H1 (cell line): ENCODE measurements at regions not wholly inside any gene's neighbourhood (a gene's known extent, or its start where the extent isn't known, plus 50 kb on each side); places are given as distances from the start of the nearest gene placed in this dataset.

Source experiments
- CTCF ChIA-PET: fragments of 300-600 bp; sonication (Branson Sonifier 250); formaldehyde crosslinking; loops from one replicate; lab custom pipeline; 2021; ENCODE audit not compliant: partially characterized antibody; lab: Charles Lee
- POLR2A ChIA-PET: fragments of 300-600 bp; sonication (Branson Sonifier 250); formaldehyde crosslinking; loops from one replicate; lab custom pipeline; 2021; ENCODE audit warnings: inconsistent platforms; ENCODE audit not compliant: partially characterized antibody; lab: Charles Lee
- DNase-seq, 2 experiments: peaks; one replicate each; pipeline versions ENCODE4 v3.0.0 to v3.0.0-alpha.2; 2010 to 2022; ENCODE audit warnings: low spot score in 2 of 2, low read depth in 1 of 2, mixed read lengths in 1 of 2
- FAIRE-seq: peaks from 2 replicates; lab custom pipeline; 2011; peaks lifted over from hg19 to GRCh38; lab: Jason Lieb, UNC
- H2AFZ ChIP-seq: 2 replicates; pipeline ENCODE4 v1.8.1; 2012; ENCODE audit warnings: low read length, inconsistent platforms
- H2AK5ac ChIP-seq: 2 replicates; pipeline ENCODE4 v1.6.1; 2013; ENCODE audit warnings: low read depth, low read length
- H2BK120ac ChIP-seq: replicated peaks from 2 replicates; pipeline ENCODE3; 2013; ENCODE audit warnings: low read depth, low read length, inconsistent platforms
- H2BK12ac ChIP-seq: 2 replicates; pipeline ENCODE4 v1.6.1; 2013; ENCODE audit warnings: low read depth, low read length
- H2BK15ac ChIP-seq: 2 replicates; pipeline ENCODE4 v1.6.1; 2013; ENCODE audit warnings: low read length
- H2BK20ac ChIP-seq: 2 replicates; pipeline ENCODE4 v1.6.1; 2013; ENCODE audit warnings: low read length
- H2BK5ac ChIP-seq: 2 replicates; pipeline ENCODE4 v1.6.1; 2013; ENCODE audit warnings: low read depth, low read length
- H3K14ac ChIP-seq: 2 replicates; pipeline ENCODE4 v1.6.1; 2013; ENCODE audit warnings: inconsistent platforms; ENCODE audit not compliant: insufficient read length
- H3K18ac ChIP-seq: 2 replicates; pipeline ENCODE4 v1.6.1; 2013; ENCODE audit warnings: low read length; ENCODE audit errors: extremely low read depth
- H3K23ac ChIP-seq: 2 replicates; pipeline ENCODE4 v1.6.1; 2013; ENCODE audit warnings: inconsistent platforms; ENCODE audit not compliant: insufficient read length
- H3K23me2 ChIP-seq: 2 replicates; pipeline ENCODE4 v1.6.1; 2013; ENCODE audit warnings: low read depth, low read length
- H3K27ac ChIP-seq: 2 replicates; pipeline ENCODE4 v1.6.1; 2011; ENCODE audit warnings: low read depth, low read length, inconsistent platforms
- H3K27me3 ChIP-seq, 4 experiments: replicated peaks in 1 of 4; 1 replicate in 1 of 4; 2 replicates in 3 of 4; pipeline versions ENCODE4 v1.6.1 to v1.8.1; 2011 to 2013; ENCODE audit warnings: low read length in 3 of 4, mild to moderate bottlenecking in 3 of 4, inconsistent platforms in 2 of 4, mixed read lengths in 2 of 4, moderate library complexity in 1 of 4; ENCODE audit not compliant: control insufficient read depth in 3 of 4, insufficient read depth in 3 of 4; ENCODE audit errors: extremely low read depth in 1 of 4
- H3K36me3 ChIP-seq, 4 experiments: 2 replicates each; pipeline versions ENCODE4 v1.6.1 to v1.8.1; 2011 to 2013; ENCODE audit warnings: mild to moderate bottlenecking in 4 of 4, low read length in 3 of 4, moderate library complexity in 2 of 4, control low read depth in 1 of 4, inconsistent platforms in 1 of 4; ENCODE audit not compliant: insufficient read depth in 4 of 4, control insufficient read depth in 2 of 4
- H3K4ac ChIP-seq: replicated peaks from 2 replicates; pipeline ENCODE3; 2013; ENCODE audit warnings: low read length, low read depth, mixed read lengths, inconsistent platforms; ENCODE audit not compliant: insufficient read length
- H3K4me1 ChIP-seq, 4 experiments: replicated peaks in 1 of 4; 1 replicate in 1 of 4; 2 replicates in 3 of 4; pipeline versions ENCODE4 v1.6.1 to v1.8.1; 2011 to 2013; ENCODE audit warnings: low read length in 3 of 4, inconsistent platforms in 2 of 4, mixed read lengths in 1 of 4; ENCODE audit not compliant: insufficient read depth in 4 of 4, control insufficient read depth in 3 of 4
- H3K4me2 ChIP-seq, 2 experiments: 2 replicates each; pipeline versions ENCODE4 v1.6.1 to v1.8.1; 2011 to 2013; ENCODE audit warnings: low read depth in 2 of 2, low read length in 2 of 2, control low read depth in 1 of 2, inconsistent platforms in 1 of 2, mild to moderate bottlenecking in 1 of 2; ENCODE audit not compliant: insufficient read depth in 1 of 2
- H3K4me3 ChIP-seq, 4 experiments: fragments of 200-600, 300-600 bp in 1 of 4; sonication (generic), shearing (Covaris generic), sonication (Bioruptor Twin) in 1 of 4; 2 replicates each; pipeline versions ENCODE4 v1.5.1 to v1.8.1; 2011 to 2016; ENCODE audit warnings: low read length in 4 of 4, low read depth in 3 of 4, control low read depth in 2 of 4, inconsistent platforms in 2 of 4, mild to moderate bottlenecking in 2 of 4, mixed read lengths in 1 of 4, moderate library complexity in 1 of 4; ENCODE audit not compliant: insufficient read depth in 2 of 4; ENCODE audit errors: extremely low read depth in 1 of 4
- H3K56ac ChIP-seq: replicated peaks from 2 replicates; pipeline ENCODE3; 2013; ENCODE audit warnings: low read depth, mild to moderate bottlenecking, mixed read lengths, low read length, inconsistent platforms; ENCODE audit not compliant: insufficient read length
- H3K79me1 ChIP-seq: 2 replicates; pipeline ENCODE4 v1.6.1; 2013; ENCODE audit warnings: low read depth, low read length, control low read depth
- H3K79me2 ChIP-seq, 2 experiments: 2 replicates each; pipeline versions ENCODE4 v1.6.1 to v1.8.1; 2012 to 2013; ENCODE audit warnings: low read length in 2 of 2, mild to moderate bottlenecking in 2 of 2, inconsistent platforms in 1 of 2; ENCODE audit not compliant: insufficient read depth in 2 of 2, control insufficient read depth in 1 of 2
- H3K9ac ChIP-seq, 4 experiments: replicated peaks in 1 of 4; 1 replicate in 1 of 4; 2 replicates in 3 of 4; pipeline versions ENCODE4 v1.6.1 to v1.8.1; 2011 to 2013; ENCODE audit warnings: low read depth in 3 of 4, low read length in 3 of 4, control low read depth in 2 of 4, mild to moderate bottlenecking in 2 of 4, moderate library complexity in 2 of 4, inconsistent platforms in 1 of 4; ENCODE audit errors: extremely low read depth in 1 of 4
- H3K9me3 ChIP-seq, 2 experiments: 2 replicates each; pipeline versions ENCODE4 v1.6.1 to v1.8.1; 2012 to 2013; ENCODE audit warnings: mild to moderate bottlenecking in 2 of 2, moderate library complexity in 2 of 2, control low read depth in 1 of 2, inconsistent platforms in 1 of 2, low read depth in 1 of 2, low read length in 1 of 2, mixed read lengths in 1 of 2; ENCODE audit not compliant: insufficient read depth in 2 of 2
- H4K20me1 ChIP-seq, 2 experiments: replicated peaks in 1 of 2; 2 replicates each; pipeline versions ENCODE3 to v1.8.1; 2011 to 2013; ENCODE audit warnings: inconsistent platforms in 2 of 2, low read length in 2 of 2, mild to moderate bottlenecking in 1 of 2; ENCODE audit not compliant: insufficient read depth in 2 of 2, control insufficient read depth in 1 of 2
- H4K5ac ChIP-seq: 2 replicates; pipeline ENCODE4 v1.6.1; 2013; ENCODE audit warnings: low read length, low read depth, mixed read lengths, inconsistent platforms; ENCODE audit not compliant: insufficient read length
- H4K8ac ChIP-seq: 2 replicates; pipeline ENCODE4 v1.8.0; 2013; ENCODE audit warnings: mild to moderate bottlenecking, moderate library complexity, low read length, inconsistent platforms; ENCODE audit not compliant: insufficient read depth; ENCODE audit errors: extremely low read depth
- H4K91ac ChIP-seq: replicated peaks from 2 replicates; pipeline ENCODE3; 2013; ENCODE audit warnings: low read length, mixed read lengths, inconsistent platforms; ENCODE audit not compliant: insufficient read length
- ASH2L ChIP-seq: fragments of 200-600, 300-600 bp; sonication (generic); IDR thresholded peaks from one replicate; pipeline ENCODE4 v1.7.1; 2017; ENCODE audit warnings: low read length
- BRCA1 ChIP-seq: IDR thresholded peaks from 2 replicates; pipeline ENCODE4 v1.6.1; 2012; ENCODE audit warnings: low read depth, low read length, improper control_type of control experiment
- JUN ChIP-seq: IDR thresholded peaks from 2 replicates; pipeline ENCODE4 v1.6.1; 2011; ENCODE audit warnings: low read depth, mild to moderate bottlenecking, improper control_type of control experiment, low read length
- NANOG ChIP-seq: IDR thresholded peaks from 2 replicates; pipeline ENCODE4 v1.6.1; 2011; ENCODE audit warnings: low read length, low read depth, mild to moderate bottlenecking, inconsistent platforms; ENCODE audit not compliant: insufficient read depth, poor library complexity, severe bottlenecking
- NRF1 ChIP-seq: IDR thresholded peaks from 2 replicates; pipeline ENCODE4 v1.6.1; 2011; ENCODE audit warnings: mild to moderate bottlenecking, low read depth, low read length, improper control_type of control experiment
- PHF8 ChIP-seq: fragments of 200-600 bp; sonication (generic); conservative IDR thresholded peaks from 2 replicates; pipeline ENCODE4 v1.7.1; 2012; ENCODE audit warnings: low read depth, mild to moderate bottlenecking, inconsistent platforms, low read length, moderate library complexity
- POLR2AphosphoS5 ChIP-seq: IDR thresholded peaks from 2 replicates; pipeline ENCODE4 v1.6.1; 2011; ENCODE audit warnings: low read depth, low read length
- RAD21 ChIP-seq, 2 experiments: IDR thresholded peaks in 1 of 2; conservative IDR thresholded peaks in 1 of 2; 2 replicates each; pipeline ENCODE4 v1.6.1; 2011; ENCODE audit warnings: low read depth in 2 of 2, low read length in 2 of 2, improper control_type of control experiment in 1 of 2, inconsistent platforms in 1 of 2, mild to moderate bottlenecking in 1 of 2, moderate library complexity in 1 of 2
- SIX5 ChIP-seq: IDR thresholded peaks from 2 replicates; pipeline ENCODE4 v1.6.1; 2011; ENCODE audit warnings: mild to moderate bottlenecking, low read depth, low read length
- SRF ChIP-seq: IDR thresholded peaks from 2 replicates; pipeline ENCODE4 v1.6.1; 2011; ENCODE audit warnings: mild to moderate bottlenecking, low read depth, low read length, moderate library complexity
- WGBS, 2 experiments: shearing (Covaris generic) in 1 of 2; methylation state at CpG; one replicate each; pipeline versions ENCODE4 v1.1.6 to v1.1.7; 2013 to 2015; ENCODE audit warnings: low lambda C conversion rate in 2 of 2, mixed read lengths in 2 of 2, inconsistent platforms in 1 of 2, low coverage in 1 of 2, missing lambda C conversion rate in 1 of 2; ENCODE audit not compliant: insufficient replicate concordance in 2 of 2, insufficient coverage in 1 of 2, insufficient read length in 1 of 2; ENCODE audit errors: extremely low coverage in 1 of 2, missing lambda C conversion rate in 1 of 2; 5-methylcytosine and 5-hydroxymethylcytosine counted together

- Histone ChIP-seq H2BK20ac (no peak overlapping the region), H3K4ac (no peak overlapping the region), H3K79me1 (no peaks in the 10 kb centered on the region), H4K8ac (no peak overlapping the region), H3K23me2 (no peaks in the 10 kb centered on the region), H2BK15ac (no peak overlapping the region), H3K4me2 (no peak overlapping the region), H3K4me1 (no peaks in the 10 kb centered on the region), H3K79me2 (no peaks in the 10 kb centered on the region), H2BK12ac (no peak overlapping the region), H3K9ac (no peak overlapping the region), H3K56ac (no peak overlapping the region), H4K91ac (no peak overlapping the region), H2BK5ac (no peak overlapping the region), H2AFZ (no peak overlapping the region), H3K36me3 (no peaks in the 10 kb centered on the region), H3K9me3 (no peaks in the 10 kb centered on the region), H3K23ac (no peak overlapping the region), H3K27me3 (no peaks in the 10 kb centered on the region), H3K18ac (no peak overlapping the region), H3K4me3 (no peak overlapping the region), H2AK5ac (no peak overlapping the region), H4K5ac (no peak overlapping the region), H4K20me1 (no peaks in the 10 kb centered on the region), H3K14ac (no peak overlapping the region), H2BK120ac (no peak overlapping the region), H3K27ac (no peak overlapping the region)
- WGBS, 2 experiments: 94% methylated on average over 3 of the region's 3 CpGs; no CpG with 5 or more reads in 1 of the 2 experiments
- POLR2A ChIA-PET: no interaction called here
- CTCF ChIA-PET: no interaction called here
- DNase-seq (no peak), FAIRE-seq (no peak)
- TF ChIP-seq BRCA1 (no peak), SRF (no peak), POLR2AphosphoS5 (no peak), NRF1 (no peak), JUN (no peak), ASH2L (no peak), RAD21 (IDR thresholded peaks at IDR 0.05 in 1 of 2, conservative IDR thresholded peaks at IDR 0.05 in 1 of 2; ENCODE audit: low read depth in 2 of 2, low read length in 2 of 2) (no peak), PHF8 (no peak), NANOG (no peak), SIX5 (no peak)
Observed at GRCh38 chr6:117050301-117050700, 173.3 kb downstream of the RFX6 start.
